ENCODE measurements at regions not wholly inside any gene's neighbourhood (a gene's known extent, or its start where the extent isn't known, plus 50 kb on each side); places are given as distances from the start of the nearest gene placed in this dataset.

DNA sequence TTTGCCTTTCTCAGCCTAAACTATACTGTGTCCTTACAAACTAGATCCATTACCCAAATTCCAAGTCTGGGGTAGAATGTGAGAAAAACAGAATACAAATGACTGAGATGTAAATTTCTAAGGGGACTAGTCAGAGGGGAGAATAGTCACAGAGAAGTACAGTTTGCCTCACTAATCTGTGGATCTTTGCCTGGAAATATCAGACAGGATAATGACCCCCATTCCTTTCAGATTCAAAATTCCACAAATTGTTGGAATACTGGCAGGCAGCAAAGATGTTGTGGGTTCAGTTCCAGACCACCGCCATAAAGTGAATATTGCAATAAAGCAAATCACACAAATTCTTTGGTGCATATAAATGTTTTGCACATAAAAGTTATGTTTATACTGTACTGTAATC, 762.8 kb upstream of the NR2F2 start:
- Histone ChIP-seq H3K4me2 (ENCODE audit: unreplicated experiment) (no peak overlapping the region), H3K79me2 (ENCODE audit: insufficient read depth) (no peaks in the 10 kb centered on the region), H3K27me3 (replicated peaks; ENCODE audit: insufficient read depth) (no peaks in the 10 kb centered on the region), H3K27ac (no peak overlapping the region), H3K4me3 (no peak overlapping the region), H3K9ac (no peak overlapping the region), H3F3A (ENCODE audit: insufficient read depth) (no peaks in the 10 kb centered on the region), H3K36me3 (ENCODE audit: low read depth) (no peaks in the 10 kb centered on the region), H4K20me1 (ENCODE audit: insufficient read depth) (no peaks in the 10 kb centered on the region), H3K9me2 (ENCODE audit: insufficient read depth) (no peaks in the 10 kb centered on the region; the same call in 1 of the 2 replicates), H2AFZ (no peak overlapping the region), H3K9me3 (ENCODE audit: low read depth) (no peaks in the 10 kb centered on the region), H3K4me1 (ENCODE audit: insufficient read depth) (peaks cover 12% of the 10 kb centered on the region)
- DNase-seq, result peak; percentile 15
- WGBS, 2 experiments (ENCODE audit: low coverage in 1 of 2, low lambda C conversion rate in 2 of 2, missing lambda C conversion rate in 2 of 2), result 22 to 40% methylated on average over 1 of the region's 1 CpG
- no peak for TF ChIP-seq EZH2phosphoT487 (IDR thresholded peaks at IDR 0.05; ENCODE audit: insufficient read depth, low read depth)
- TF ChIP-seq EZH2 (IDR thresholded peaks at IDR 0.05; ENCODE audit: insufficient read depth, poor library complexity, severe bottlenecking), result no peak
- in situ Hi-C loops (cut with MboI), result no loop called here

- H4K20me1 ChIP-seq (ENCODE audit: insufficient read depth), result no peaks in the 10 kb centered on the region
- no peak overlapping the region for H3K4me3 ChIP-seq
- 83 to 85% methylated on average over 5 of the region's 5 CpGs for WGBS, 2 experiments (ENCODE audit: low coverage in 1 of 2, low lambda C conversion rate in 2 of 2, missing lambda C conversion rate in 2 of 2)
- no peaks in the 10 kb centered on the region for H3K79me2 ChIP-seq (ENCODE audit: insufficient read depth)
- no peak overlapping the region for H3K4me2 ChIP-seq (ENCODE audit: unreplicated experiment)
- H3K36me3 ChIP-seq (ENCODE audit: low read depth), result no peaks in the 10 kb centered on the region
- H3K4me1 ChIP-seq (ENCODE audit: insufficient read depth), result no peaks in the 10 kb centered on the region
- H3K9ac ChIP-seq, result no peak overlapping the region
- H2AFZ ChIP-seq, result no peak overlapping the region
- TF ChIP-seq EZH2 (IDR thresholded peaks at IDR 0.05; ENCODE audit: insufficient read depth, poor library complexity, severe bottlenecking) (no peak), EZH2phosphoT487 (IDR thresholded peaks at IDR 0.05; ENCODE audit: insufficient read depth, low read depth) (no peak)
- no peak overlapping the region for H3K27ac ChIP-seq
- no peak for DNase-seq
- no peaks in the 10 kb centered on the region for H3K9me2 ChIP-seq (ENCODE audit: insufficient read depth)
- in situ Hi-C loops (cut with MboI), result no loop called here
- H3K27me3 ChIP-seq (replicated peaks; ENCODE audit: insufficient read depth), result no peaks in the 10 kb centered on the region
- no peaks in the 10 kb centered on the region for H3F3A ChIP-seq (ENCODE audit: insufficient read depth)
- H3K9me3 ChIP-seq (ENCODE audit: low read depth), result no peaks in the 10 kb centered on the region
These were observed 756.4 kb upstream of the NR2F2 start for GRCh38 chr15:95574053-95574452.

- Histone ChIP-seq H3K79me2 (ENCODE audit: insufficient read depth) (no peaks in the 10 kb centered on the region), H3K4me3 (no peak overlapping the region), H3K4me1 (ENCODE audit: insufficient read depth) (no peaks in the 10 kb centered on the region), H3K9me2 (ENCODE audit: insufficient read depth) (no peaks in the 10 kb centered on the region), H2AFZ (peak overlapping the region; percentile 16; the same call in 1 of the 2 replicates), H3K9ac (no peak overlapping the region), H3K27ac (no peak overlapping the region), H3F3A (ENCODE audit: insufficient read depth) (no peaks in the 10 kb centered on the region), H3K36me3 (ENCODE audit: low read depth) (no peaks in the 10 kb centered on the region), H3K4me2 (ENCODE audit: unreplicated experiment) (no peak overlapping the region), H3K27me3 (replicated peaks; ENCODE audit: insufficient read depth) (no peaks in the 10 kb centered on the region), H4K20me1 (ENCODE audit: insufficient read depth) (no peaks in the 10 kb centered on the region), H3K9me3 (ENCODE audit: low read depth) (no peaks in the 10 kb centered on the region)
- in situ Hi-C loops (cut with MboI), result no loop called here
- TF ChIP-seq EZH2phosphoT487 (IDR thresholded peaks at IDR 0.05; ENCODE audit: insufficient read depth, low read depth) (no peak), EZH2 (IDR thresholded peaks at IDR 0.05; ENCODE audit: insufficient read depth, poor library complexity, severe bottlenecking) (no peak)
- 35 to 39% methylated on average over 4 of the region's 4 CpGs for WGBS, 2 experiments (ENCODE audit: low coverage in 1 of 2, low lambda C conversion rate in 2 of 2, missing lambda C conversion rate in 2 of 2)
- no peak for DNase-seq
These were observed 752.6 kb upstream of the NR2F2 start for GRCh38 chr15:95577927-95578326.

GRCh38 chr15:95580121-95580520, 750.4 kb upstream of the NR2F2 start:
- Histone ChIP-seq H3K9me2 (ENCODE audit: insufficient read depth) (no peaks in the 10 kb centered on the region), H3K9me3 (ENCODE audit: low read depth) (no peaks in the 10 kb centered on the region), H3K4me1 (ENCODE audit: insufficient read depth) (no peaks in the 10 kb centered on the region), H3F3A (ENCODE audit: insufficient read depth) (no peaks in the 10 kb centered on the region), H3K27ac (no peak overlapping the region), H3K4me3 (no peak overlapping the region), H3K79me2 (ENCODE audit: insufficient read depth) (no peaks in the 10 kb centered on the region), H3K9ac (no peak overlapping the region), H2AFZ (no peak overlapping the region), H3K27me3 (replicated peaks; ENCODE audit: insufficient read depth) (no peaks in the 10 kb centered on the region), H3K36me3 (ENCODE audit: low read depth) (no peaks in the 10 kb centered on the region), H4K20me1 (ENCODE audit: insufficient read depth) (no peaks in the 10 kb centered on the region), H3K4me2 (ENCODE audit: unreplicated experiment) (no peak overlapping the region)
- TF ChIP-seq EZH2phosphoT487 (IDR thresholded peaks at IDR 0.05; ENCODE audit: insufficient read depth, low read depth) (no peak), EZH2 (IDR thresholded peaks at IDR 0.05; ENCODE audit: insufficient read depth, poor library complexity, severe bottlenecking) (no peak)
- in situ Hi-C loops (cut with MboI), result no loop called here
- WGBS, 2 experiments (ENCODE audit: low coverage in 1 of 2, low lambda C conversion rate in 2 of 2, missing lambda C conversion rate in 2 of 2), result 86 to 88% methylated on average over 3 of the region's 3 CpGs
- DNase-seq, result no peak

- Histone ChIP-seq H3K27me3 (replicated peaks; ENCODE audit: insufficient read depth) (no peaks in the 10 kb centered on the region), H3K36me3 (ENCODE audit: low read depth) (no peaks in the 10 kb centered on the region), H3K9ac (no peak overlapping the region), H3K4me2 (ENCODE audit: unreplicated experiment) (no peak overlapping the region), H3K9me3 (ENCODE audit: low read depth) (no peaks in the 10 kb centered on the region), H3K79me2 (ENCODE audit: insufficient read depth) (no peaks in the 10 kb centered on the region), H3K9me2 (ENCODE audit: insufficient read depth) (no peaks in the 10 kb centered on the region), H3K4me1 (ENCODE audit: insufficient read depth) (no peaks in the 10 kb centered on the region), H4K20me1 (ENCODE audit: insufficient read depth) (no peaks in the 10 kb centered on the region), H3K4me3 (no peak overlapping the region), H3K27ac (no peak overlapping the region), H3F3A (ENCODE audit: insufficient read depth) (no peaks in the 10 kb centered on the region), H2AFZ (no peak overlapping the region)
- no peak for DNase-seq
- in situ Hi-C loops (cut with MboI), result no loop called here
- whole genome bisulfite sequencing, 2 experiments (ENCODE audit: low coverage in 1 of 2, low lambda C conversion rate in 2 of 2, missing lambda C conversion rate in 2 of 2), result 89 to 90% methylated on average over 13 of the region's 13 CpGs
- TF ChIP-seq EZH2 (IDR thresholded peaks at IDR 0.05; ENCODE audit: insufficient read depth, poor library complexity, severe bottlenecking), result no peak
- no peak for TF ChIP-seq EZH2phosphoT487 (IDR thresholded peaks at IDR 0.05; ENCODE audit: insufficient read depth, low read depth)
These were observed 748.9 kb upstream of the NR2F2 start for GRCh38 chr15:95581595-95581994.

All from GM23248 (cell line).